ENCODE measurements at regions not wholly inside any gene's neighbourhood (a gene's known extent, or its start where the extent isn't known, plus 50 kb on each side); places are given as distances from the start of the nearest gene placed in this dataset.
"Not testable (repeated sequence)": the region's sequence is repeated elsewhere in the genome, so short reads cannot be mapped to it uniquely, and the experiment has no call there.

- BruUV-seq (replicated peaks) = no TSS peak
- H3K36me3 ChIP-seq (ENCODE audit: insufficient read depth, low read length, poor library complexity, severe bottlenecking) = no peaks in the 10 kb centered on the region
- DNase-seq (ENCODE audit: low spot score) = no peak
- H3K9me3 ChIP-seq (ENCODE audit: low read depth, low read length, poor library complexity, severe bottlenecking) = no peaks in the 10 kb centered on the region
- H3K4me3 ChIP-seq (ENCODE audit: low read depth, low read length, poor library complexity, severe bottlenecking) = no peak overlapping the region
- H3K27ac ChIP-seq (ENCODE audit: low read depth, low read length, poor library complexity, severe bottlenecking) = no peak overlapping the region
- no peaks in the 10 kb centered on the region for H3K4me1 ChIP-seq (ENCODE audit: insufficient read depth, low read length, poor library complexity, severe bottlenecking)
- no peaks in the 10 kb centered on the region for H3K27me3 ChIP-seq (replicated peaks; ENCODE audit: insufficient read depth, low read depth, low read length, poor library complexity)
- intact Hi-C loops (cut with micrococcal nuclease; ENCODE audit: unreplicated experiment) = no loop called here
- POLR2A ChIA-PET (ENCODE audit: low non-redundant PET) = no interaction called here
- TF ChIP-seq CTCF (conservative IDR thresholded peaks at IDR 0.05; ENCODE audit: low read depth, low read length) (no peak), EZH2 (IDR thresholded peaks at IDR 0.05; ENCODE audit: borderline replicate concordance, low read depth, low read length, poor library complexity, severe bottlenecking) (no peak)
- CTCF ChIA-PET = no interaction called here
Measured at GRCh38 chr5:102678267-102679058, 76.6 kb upstream of the PAM start.

- no peak overlapping the region for H3K4me3 ChIP-seq (ENCODE audit: low read depth, low read length, poor library complexity, severe bottlenecking)
- BruUV-seq (replicated peaks) = no TSS peak
- no peaks in the 10 kb centered on the region for H3K9me3 ChIP-seq (ENCODE audit: low read depth, low read length, poor library complexity, severe bottlenecking)
- H3K36me3 ChIP-seq (ENCODE audit: insufficient read depth, low read length, poor library complexity, severe bottlenecking) = no peaks in the 10 kb centered on the region
- H3K4me1 ChIP-seq (ENCODE audit: insufficient read depth, low read length, poor library complexity, severe bottlenecking) = no peaks in the 10 kb centered on the region
- DNase-seq (ENCODE audit: low spot score) = peak; percentile 90
- TF ChIP-seq CTCF (conservative IDR thresholded peaks at IDR 0.05; ENCODE audit: low read depth, low read length) (peak; percentile 97), EZH2 (IDR thresholded peaks at IDR 0.05; ENCODE audit: borderline replicate concordance, low read depth, low read length, poor library complexity, severe bottlenecking) (no peak)
- no peaks in the 10 kb centered on the region for H3K27me3 ChIP-seq (replicated peaks; ENCODE audit: insufficient read depth, low read depth, low read length, poor library complexity)
- ChIA-PET POLR2A (ENCODE audit: low non-redundant PET) (no interaction called here), CTCF (interaction anchor here (0.5 to 1.1 kb wide), 7 partner anchors 45 to 749 kb away, joined by 3 to 6 read pairs (median 3); no protein-coding TSS in a partner anchor)
- H3K27ac ChIP-seq (ENCODE audit: low read depth, low read length, poor library complexity, severe bottlenecking) = no peak overlapping the region
- intact Hi-C loops (cut with micrococcal nuclease; ENCODE audit: unreplicated experiment) = loop anchor here (2.0 to 5.0 kb wide), 3 partner anchors 96 to 361 kb away; no protein-coding TSS in a partner anchor
Measured at GRCh38 chr5:102681403-102681983, 73.6 kb upstream of the PAM start.

- Histone ChIP-seq H3K9me3 (ENCODE audit: low read depth, low read length, poor library complexity, severe bottlenecking) (no peaks in the 10 kb centered on the region), H3K4me3 (ENCODE audit: low read depth, low read length, poor library complexity, severe bottlenecking) (no peak overlapping the region), H3K27me3 (replicated peaks; ENCODE audit: insufficient read depth, low read depth, low read length, poor library complexity) (no peaks in the 10 kb centered on the region), H3K4me1 (ENCODE audit: insufficient read depth, low read length, poor library complexity, severe bottlenecking) (no peaks in the 10 kb centered on the region), H3K27ac (ENCODE audit: low read depth, low read length, poor library complexity, severe bottlenecking) (no peak overlapping the region), H3K36me3 (ENCODE audit: insufficient read depth, low read length, poor library complexity, severe bottlenecking) (no peaks in the 10 kb centered on the region)
- CTCF ChIA-PET = interaction anchor here (1.1 kb wide), 1 partner anchor 542 kb away, joined by 3 read pairs; no protein-coding TSS in a partner anchor
- intact Hi-C loops (cut with micrococcal nuclease; ENCODE audit: unreplicated experiment) = loop anchor here (5.0 kb wide), 2 partner anchors 95 to 290 kb away; no protein-coding TSS in a partner anchor
- BruUV-seq (replicated peaks) = no TSS peak
- TF ChIP-seq EZH2 (IDR thresholded peaks at IDR 0.05; ENCODE audit: borderline replicate concordance, low read depth, low read length, poor library complexity, severe bottlenecking) (no peak), CTCF (conservative IDR thresholded peaks at IDR 0.05; ENCODE audit: low read depth, low read length) (no peak)
- POLR2A ChIA-PET (ENCODE audit: low non-redundant PET) = no interaction called here
- no peak for DNase-seq (ENCODE audit: low spot score)
Measured at GRCh38 chr5:102682101-102682647, 72.9 kb upstream of the PAM start.

- POLR2A ChIA-PET (ENCODE audit: low non-redundant PET); H3K27me3 ChIP-seq (replicated peaks; ENCODE audit: insufficient read depth, low read depth, low read length, poor library complexity); DNase-seq (ENCODE audit: low spot score); H3K36me3 ChIP-seq (ENCODE audit: insufficient read depth, low read length, poor library complexity, severe bottlenecking); H3K4me1 ChIP-seq (ENCODE audit: insufficient read depth, low read length, poor library complexity, severe bottlenecking); BruUV-seq (replicated peaks); CTCF ChIA-PET; H3K9me3 ChIP-seq (ENCODE audit: low read depth, low read length, poor library complexity, severe bottlenecking); H3K27ac ChIP-seq (ENCODE audit: low read depth, low read length, poor library complexity, severe bottlenecking); H3K4me3 ChIP-seq (ENCODE audit: low read depth, low read length, poor library complexity, severe bottlenecking); intact Hi-C loops (cut with micrococcal nuclease; ENCODE audit: unreplicated experiment): not testable (repeated sequence)
Measured at GRCh38 chr5:102688076-102688475, 67.0 kb upstream of the PAM start.

Data from A673 (cell line).